DMS153 (cell line): ENCODE measurements at regions not wholly inside any gene's neighbourhood (a gene's known extent, or its start where the extent isn't known, plus 50 kb on each side); places are given as distances from the start of the nearest gene placed in this dataset.
"Not testable (repeated sequence)": the region's sequence is repeated elsewhere in the genome, so short reads cannot be mapped to it uniquely, and the experiment has no call there.

Experiments used
- DNase-seq: peaks from one replicate; lab custom pipeline; 2025; lab: John Stamatoyannopoulos, UW

DNA sequence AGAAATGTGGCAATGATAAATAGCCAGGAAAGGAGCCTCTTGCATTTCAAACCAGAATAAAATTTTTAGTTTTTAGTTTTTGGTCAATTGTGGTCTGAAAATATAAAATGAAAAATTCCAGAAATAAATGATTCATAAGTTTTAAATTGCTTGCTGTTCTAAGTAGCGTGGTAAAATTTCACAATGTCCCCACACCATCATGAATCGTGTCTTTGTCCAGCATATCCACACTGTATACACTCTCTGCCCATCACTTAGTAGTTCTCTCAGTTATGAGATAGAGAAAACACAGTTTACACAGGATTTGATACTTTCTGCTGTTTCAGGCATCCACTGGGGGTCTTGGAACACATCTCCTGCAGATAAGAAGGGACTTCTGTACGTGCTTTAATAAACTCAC is 783.9 kb downstream of the TSN start:
- no peak for DNase-seq

DNA sequence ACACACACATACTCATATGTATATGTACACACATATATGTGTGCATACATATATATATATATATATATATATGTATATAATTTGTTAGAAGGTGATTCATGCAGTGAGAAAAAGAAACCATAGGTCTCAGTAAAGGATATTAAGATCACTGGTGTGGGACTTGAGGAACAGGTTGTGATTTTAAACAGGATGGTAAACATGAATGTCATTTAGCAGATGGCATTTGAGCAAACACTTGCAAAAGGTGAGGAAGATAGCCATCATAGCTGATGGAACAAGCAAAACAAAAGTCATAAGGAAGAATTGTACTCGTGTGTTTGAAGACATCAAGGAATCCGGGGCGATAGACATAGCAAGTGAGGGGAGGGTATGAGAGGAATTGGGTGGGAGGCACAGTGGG is 784.5 kb downstream of the TSN start:
- peak; percentile 22 for DNase-seq

DNA sequence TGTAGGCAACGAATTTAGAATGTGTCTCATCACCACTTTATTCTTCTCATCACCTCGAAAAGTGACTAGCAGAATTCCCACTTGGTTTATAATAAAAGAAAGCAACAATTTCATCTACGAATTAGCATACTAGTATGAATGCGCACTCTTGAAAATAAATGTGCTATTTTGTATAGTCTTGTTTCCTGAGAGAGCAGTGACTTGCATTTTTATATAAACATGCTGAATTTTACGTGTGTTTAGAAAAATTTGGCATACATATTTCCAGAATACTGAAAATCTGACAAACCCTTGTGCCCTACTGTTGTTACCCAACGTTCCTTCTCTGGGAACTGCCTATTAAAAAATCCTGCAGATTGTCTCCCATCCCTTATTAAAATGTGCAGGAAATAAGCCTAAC is 786.8 kb downstream of the TSN start:
- DNase-seq = no peak

DNA sequence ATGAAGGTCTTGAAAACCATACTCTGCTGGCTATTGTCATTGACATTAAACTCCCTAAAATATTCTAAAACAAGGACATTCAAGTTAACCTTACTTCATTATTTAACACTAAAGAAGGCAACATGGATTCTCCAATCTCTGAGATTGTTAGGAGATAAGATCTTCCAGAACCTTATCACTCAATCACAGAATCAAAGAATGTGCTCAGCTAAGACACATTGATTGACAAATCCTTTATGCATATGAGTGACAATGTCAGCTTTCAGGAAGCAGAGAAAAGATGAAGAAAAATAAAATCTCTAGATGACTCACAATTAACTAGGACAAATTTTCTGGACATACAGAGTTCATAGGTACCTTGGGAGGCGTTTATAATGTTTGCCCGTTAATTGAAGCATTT is 787.2 kb downstream of the TSN start:
- no peak for DNase-seq

DNA sequence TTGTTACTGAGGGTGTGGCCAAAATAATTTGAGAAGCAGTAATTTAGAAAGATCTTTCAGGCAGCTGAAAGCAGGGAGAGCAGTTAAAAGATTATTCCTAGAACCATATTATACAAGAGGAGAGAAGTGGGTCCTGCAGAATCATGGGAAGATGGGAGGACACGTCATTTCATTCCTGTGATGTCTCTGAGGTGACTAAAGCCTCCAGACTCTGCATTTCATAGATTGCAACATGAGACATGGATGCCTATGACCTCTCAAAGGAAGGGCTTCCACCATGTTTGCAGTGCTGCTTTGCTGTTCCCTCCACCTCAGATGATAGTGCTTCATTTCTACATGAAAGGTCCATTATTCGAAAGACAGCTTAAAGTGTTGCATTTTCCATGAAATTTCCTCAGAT is 788.4 kb downstream of the TSN start:
- DNase-seq = no peak

DNA sequence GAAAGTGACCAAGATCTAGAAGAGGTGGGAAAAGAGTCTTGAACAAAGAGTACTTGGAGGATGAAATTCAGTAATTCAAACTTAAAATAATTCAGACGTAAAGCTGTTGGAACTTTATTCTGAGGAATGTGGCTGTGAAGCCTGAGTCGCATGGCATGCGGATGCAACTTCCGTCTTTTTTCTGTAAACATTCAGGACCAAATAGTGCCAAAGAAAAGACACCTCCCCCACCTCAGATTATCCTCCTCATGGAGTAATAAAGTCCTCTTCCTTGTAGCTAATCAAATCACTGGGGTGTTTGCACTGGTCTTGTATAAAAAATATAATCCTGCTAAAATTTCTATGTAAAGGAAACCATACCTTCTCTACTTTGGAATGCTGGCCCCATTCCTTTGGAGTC is 790.4 kb downstream of the TSN start:
- DNase-seq = no peak

DNA sequence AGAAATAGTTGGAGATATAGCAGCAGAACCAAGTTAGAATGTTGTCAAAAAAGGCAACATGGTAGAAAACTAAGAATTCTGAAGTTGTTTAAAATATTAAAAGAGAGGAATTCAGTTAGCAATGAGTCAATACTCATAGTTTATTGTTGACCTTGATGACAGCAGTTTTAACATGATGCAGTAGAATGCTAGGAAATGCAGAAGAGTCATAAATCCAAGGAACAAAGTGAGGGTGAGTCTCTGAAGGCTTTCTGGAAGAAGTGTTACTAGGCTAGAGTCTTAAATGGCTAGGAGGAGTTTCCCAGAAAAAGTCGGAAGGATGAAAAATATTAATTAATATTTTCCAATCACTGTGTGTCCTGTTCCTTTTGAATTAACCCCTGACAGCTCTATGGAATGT is 807.3 kb downstream of the TSN start:
- no peak for DNase-seq

DNA sequence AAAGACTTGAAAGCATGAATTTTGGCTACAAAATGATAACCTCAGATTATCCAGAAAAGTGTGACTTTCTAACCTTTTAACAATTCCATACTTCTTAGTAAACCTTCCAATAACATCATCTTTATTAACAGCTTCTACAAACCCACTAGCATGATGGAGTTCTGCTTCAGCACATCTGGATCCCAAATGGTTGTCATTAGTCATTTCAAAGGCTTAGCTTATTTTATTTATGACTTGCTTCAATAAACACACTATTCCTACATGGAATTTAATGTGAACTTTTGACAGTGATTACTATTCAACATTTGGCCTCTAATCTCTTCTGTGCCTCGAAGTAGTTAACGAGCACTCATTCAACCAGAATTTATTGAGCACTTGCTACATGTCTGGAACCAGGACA is 808.3 kb downstream of the TSN start:
- DNase-seq = no peak

DNA sequence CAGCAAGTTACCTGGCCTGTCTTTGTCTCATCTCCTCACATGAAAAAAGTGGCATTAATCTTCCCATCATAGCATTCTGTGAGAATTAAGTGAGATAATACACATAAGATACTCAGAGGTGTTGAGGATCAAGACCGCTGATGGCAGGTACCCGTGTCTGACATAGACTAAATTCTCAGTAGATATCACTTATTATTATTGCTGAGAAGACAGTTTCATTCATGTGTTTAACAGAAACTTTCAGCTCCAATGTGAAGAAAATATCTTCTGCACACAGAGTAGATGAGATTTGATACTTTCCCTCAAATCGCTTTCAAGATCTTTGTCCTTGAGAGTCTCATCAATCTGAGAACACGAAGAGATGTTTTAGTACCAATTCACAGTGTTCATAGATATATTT is 809.4 kb downstream of the TSN start:
- no peak for DNase-seq

DNA sequence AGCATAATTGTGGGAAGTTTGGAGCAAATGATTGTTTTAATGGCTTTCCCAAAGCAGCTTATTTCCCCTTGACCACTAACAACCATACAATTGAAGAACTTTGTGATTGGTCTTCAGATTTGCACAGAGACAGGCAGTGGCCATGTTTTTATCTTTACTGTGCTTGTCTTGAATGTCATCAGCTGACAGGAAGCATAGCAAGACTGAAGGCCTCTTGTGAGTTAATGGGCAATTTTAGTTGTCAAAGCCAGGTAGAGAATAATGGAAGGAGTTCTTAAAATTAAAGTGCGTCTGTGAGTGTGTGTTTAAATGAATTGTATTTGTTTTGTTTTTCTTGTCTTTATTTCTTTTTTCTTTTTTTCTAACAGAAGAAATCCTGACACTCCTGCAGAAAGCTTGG is 809.9 kb downstream of the TSN start:
- DNase-seq = no peak

DNA sequence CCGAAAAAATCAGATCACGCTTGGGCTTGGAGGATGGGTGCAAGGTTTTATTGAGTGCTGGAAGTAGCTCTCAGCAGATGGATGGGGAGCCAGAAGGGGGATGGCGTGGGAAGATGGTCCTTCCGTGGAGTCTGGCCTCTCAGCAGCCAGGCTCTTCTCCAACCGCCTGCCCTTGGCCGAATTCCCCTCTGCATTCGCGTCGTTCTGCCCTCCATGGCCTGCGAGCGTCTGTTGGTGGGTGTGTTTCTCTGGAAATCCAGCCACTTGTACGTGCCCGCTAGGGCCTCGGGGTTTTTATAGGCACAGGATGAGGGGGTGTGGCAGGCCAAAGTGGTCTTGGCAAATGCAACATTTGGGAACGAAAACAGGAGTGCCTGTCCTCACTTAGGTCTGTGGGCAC is 815.2 kb downstream of the TSN start:
- no peak for DNase-seq

DNA sequence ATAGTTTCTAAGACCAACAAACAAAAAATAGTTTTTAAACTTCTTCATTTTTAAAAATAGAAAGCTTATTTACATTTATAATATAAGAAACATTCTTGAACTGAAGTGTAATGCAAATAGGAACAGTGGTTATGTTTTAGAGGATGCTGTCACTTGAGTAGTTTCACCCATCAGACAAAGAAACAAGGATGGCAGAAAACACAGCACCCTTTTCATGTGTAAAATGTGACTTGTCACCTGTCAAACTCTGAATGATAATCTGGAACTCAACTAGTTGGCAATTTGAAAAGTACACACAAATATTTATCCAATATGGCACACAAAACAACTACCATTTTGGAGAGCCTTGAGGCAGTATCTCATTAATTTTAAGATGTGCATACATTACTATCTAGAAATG is 816.0 kb downstream of the TSN start:
- DNase-seq = not testable (repeated sequence)

DNA sequence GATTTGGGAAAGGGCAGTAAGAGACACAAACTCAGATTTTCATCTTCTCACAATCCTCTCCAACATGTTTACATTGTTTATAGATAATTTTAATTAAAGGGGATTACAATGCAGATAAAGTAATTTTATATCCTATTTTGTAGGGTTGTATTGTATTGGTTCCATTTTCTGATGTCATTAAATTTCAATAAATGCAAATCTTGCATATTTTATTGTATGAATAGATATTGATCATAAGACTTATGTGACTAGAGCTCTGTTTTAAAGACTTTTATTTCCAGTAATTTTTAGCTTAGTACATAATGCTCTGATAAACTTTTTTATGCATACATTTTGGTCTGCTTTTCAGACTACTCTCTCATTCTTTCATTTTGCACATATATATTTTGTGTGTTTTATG is 819.6 kb downstream of the TSN start:
- no peak for DNase-seq

DNA sequence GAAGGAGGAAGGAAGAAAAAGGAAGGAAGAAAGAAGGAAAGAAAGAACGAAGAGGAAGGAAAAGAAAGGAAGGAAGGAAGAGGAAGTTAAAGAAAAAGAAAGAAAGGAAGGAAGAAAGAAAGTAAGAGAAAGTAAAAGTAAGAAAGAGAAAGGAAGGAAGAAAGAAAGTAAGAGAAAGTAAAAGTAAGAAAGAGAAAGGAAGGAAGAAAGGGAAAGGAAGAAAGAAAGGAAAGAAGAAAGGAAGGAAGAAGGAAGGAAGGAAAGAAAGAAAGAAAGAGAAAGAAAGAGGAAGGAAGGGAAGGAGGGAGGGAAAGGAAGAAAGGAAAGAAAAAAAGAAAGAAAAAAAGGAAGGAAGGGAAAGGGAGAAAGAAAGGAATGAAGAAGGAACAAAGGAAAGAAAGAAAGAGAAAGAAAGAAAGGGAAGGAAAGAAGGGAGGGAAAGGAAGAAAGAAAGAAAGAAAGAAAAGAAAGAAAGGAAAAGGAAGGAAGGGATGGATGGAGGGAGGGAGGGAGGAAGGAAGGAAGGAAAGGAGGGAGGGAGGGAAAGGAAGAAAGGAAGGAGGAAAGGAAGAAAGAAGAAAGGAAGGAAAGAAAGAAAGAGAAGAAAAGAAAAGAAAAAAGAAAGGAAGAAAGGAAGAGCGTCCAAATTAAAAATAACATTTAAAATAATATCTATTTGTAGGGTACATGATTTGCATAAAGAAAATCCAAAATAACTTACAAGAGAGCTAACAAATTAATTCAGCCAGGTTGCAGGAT is 827.9 kb downstream of the TSN start:
- no peak for DNase-seq

DNA sequence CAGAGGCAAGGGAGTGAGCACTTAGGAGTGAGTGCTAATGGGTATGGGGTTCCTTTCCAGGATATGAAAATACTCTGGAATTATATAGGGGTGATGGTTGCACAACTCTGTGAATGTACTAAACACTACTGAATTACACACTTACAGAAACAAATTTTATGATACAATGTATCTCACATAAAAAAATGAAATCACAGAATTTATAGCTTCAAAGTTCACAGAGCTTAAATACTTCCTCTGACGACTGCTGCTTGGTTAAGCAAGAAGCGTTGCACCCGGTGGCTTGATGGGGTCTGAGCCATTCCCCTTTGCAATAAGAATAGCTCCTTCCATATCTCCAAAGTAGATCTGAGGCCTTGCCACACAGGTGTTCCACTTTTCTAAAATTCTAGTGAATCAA is 835.1 kb downstream of the TSN start:
- DNase-seq = no peak

DNA sequence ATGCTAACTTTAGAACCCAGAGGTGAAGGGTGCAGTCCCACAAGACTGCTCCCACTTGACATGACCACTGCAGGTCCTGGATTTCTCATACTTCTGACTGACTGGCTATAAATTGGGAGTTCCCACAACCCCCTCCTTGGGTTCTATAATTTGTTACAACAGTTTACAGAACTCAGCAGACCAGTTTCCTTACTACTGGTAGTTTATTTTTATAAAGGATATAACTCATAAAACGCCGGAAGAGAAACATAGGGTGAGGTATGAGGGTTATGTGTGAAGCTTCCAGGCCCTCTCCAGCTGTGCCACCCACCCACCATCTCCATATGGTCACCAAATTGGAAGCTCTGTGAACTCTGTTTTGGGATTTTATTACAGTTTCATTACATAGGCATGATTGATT is 839.6 kb downstream of the TSN start:
- no peak for DNase-seq

DNA sequence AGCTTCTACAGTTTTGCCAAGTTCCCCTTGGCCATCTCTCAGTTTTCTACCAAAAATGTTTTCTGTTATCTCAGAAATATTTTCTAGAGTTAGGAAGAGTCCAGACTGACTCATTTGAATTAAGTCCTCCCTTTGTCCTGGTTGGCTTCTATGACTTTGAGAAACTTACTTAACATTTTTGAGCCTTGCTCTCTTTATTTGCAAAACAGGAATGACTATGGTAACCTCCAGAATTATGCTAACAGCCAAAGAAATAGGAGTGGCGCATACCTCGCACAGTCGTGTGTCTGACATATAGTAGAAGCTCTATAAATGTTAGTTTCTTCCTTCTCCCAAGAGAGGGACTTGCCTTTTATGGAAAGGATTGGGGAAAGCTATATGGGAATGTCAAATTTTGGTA is 841.1 kb downstream of the TSN start:
- no peak for DNase-seq

DNA sequence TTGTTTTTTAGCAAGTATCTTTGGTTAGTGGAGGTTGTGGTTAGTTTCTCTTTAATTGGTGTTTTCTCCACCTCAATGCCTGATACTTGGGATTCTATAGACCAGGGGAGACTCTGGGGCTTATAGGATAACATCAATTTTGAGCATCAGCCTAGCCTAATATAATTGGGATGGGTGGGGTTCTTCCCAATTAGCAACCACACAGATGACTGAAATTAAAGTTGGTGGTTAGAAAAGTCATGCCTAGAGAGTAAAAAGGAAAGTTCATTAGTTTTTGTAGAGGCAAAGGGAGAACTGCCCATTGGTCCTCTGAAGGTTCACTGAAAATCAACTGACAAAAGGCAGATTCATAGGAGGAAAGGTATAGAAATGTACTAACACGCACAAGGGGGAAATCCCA is 843.3 kb downstream of the TSN start:
- DNase-seq = no peak

DNA sequence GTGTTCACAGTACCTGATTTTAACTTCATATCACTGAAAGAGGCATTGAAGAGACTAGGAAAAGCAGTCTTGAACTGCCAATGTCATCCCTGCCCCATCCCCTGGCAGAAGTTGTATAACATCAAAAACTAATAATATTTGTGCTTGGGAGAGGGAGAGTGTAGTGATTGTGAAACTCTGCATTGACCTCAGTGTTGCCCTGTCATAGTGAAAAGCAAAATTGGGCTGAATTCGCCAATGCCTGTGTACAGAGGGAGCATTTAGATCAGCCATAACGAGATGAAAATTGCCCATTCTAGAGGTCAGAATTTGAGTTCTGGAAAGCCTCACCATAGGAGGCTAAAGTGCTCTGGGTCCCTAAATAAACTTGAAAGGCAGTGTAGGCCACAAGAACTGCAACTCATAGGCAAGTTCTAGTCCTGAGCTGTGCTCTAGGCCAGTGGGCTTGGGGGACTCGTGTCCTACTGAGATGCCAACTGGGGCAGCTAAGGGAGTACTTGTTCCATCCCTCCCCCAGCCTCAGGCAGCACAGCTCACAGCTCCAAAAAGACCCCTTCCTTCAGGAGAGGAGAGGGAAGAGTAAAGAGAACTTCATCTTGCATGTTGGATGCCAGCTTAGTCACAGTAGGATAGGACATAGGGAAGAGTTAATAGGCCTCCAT is 855.6 kb downstream of the TSN start:
- no peak for DNase-seq

DNA sequence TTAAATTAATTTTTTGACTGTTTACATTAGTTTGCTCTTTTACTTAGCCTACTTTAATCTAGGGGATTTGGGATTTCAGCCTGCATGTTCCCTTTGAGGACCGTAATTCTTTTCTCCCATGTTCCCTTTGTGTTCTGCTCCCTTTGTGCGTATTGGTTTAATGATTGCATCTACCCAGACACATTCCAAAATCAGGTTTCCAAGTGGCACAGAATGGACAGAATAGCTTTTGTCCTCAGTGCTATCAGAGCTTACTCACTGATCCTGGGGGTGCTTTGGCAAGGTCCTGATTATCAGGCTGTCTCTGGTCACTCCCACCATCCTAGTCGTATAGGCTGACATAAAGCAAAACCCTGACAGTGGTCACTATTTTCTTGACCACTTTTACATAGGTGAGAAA is 867.5 kb downstream of the TSN start:
- no peak for DNase-seq

DNA sequence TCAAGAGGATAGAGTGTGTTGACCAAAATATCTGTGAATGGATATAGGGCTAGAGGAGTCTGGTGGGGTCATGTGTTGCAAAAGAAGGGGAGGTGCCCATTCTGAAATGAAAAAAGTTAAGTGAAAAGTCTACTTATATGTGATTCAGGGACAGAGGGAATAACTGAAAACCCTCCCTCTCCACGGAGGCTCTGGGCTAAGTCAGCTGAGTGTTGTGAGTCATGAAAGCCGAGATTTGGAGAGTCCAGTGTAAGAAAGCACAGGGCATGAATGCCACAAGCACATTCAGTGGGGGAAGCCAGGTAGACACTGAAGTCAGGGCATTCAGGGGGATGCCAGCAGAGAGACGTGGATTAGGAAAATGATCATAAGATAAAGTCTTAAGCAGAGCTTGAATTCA is 871.9 kb downstream of the TSN start:
- no peak for DNase-seq

DNA sequence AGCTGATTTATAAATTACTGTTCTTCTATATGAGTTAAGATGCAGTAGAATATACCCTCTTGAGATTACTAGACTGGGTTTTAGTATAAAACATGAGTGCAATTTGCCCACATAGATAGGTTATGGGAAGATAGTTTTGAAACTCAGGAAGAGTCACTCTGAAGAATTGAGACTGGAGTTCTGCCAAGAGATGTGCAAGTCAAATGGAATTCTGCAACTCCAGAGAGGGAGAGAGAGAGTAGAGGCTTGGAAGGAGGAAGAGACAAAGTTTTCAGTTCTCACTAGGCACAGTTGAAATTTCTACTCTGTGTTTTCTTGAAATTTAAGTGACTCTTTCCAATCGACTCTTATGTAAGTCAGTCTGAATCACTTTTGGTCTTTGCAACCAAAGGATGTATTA is 878.8 kb downstream of the TSN start:
- no peak for DNase-seq

DNA sequence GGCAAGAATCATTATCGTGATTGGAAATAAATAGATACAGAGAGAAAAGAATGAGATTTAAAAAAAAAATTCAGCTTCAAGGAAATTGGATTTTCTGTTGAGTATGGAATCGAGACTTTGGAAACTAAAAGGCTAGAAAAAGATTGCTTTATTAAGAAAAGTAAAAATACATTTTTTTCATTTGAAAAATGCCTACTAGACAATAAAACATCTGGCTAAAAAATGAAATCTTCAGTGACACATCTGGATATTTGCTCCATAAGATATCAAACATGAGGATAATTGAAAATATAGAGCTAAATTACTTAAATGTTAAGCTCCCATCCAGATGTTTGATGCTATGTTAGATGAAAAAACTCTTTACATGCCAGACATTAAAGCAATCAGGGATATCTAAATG is 879.5 kb downstream of the TSN start:
- DNase-seq = no peak

DNA sequence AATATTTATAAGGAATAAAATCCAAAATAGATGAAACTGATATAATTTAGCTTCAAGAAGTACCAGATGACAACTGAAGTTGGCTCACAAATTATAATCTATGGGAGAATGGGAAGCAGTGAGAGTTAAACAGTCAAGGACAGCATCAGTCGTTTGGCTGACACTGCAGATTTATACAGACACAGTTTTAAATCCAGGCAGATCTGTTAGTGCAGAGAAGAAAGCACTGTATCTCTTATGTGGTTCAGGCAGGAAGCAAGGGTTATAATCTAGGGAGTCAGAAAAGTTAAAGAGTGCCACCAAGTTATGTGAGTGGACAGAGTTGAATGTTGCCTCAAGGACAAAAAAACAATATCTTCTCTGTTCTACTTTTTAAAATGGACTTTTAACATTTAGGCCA is 880.2 kb downstream of the TSN start:
- DNase-seq = no peak
